ENCODE measurements at regions not wholly inside any gene's neighbourhood (a gene's known extent, or its start where the extent isn't known, plus 50 kb on each side); places are given as distances from the start of the nearest gene placed in this dataset.

DNA sequence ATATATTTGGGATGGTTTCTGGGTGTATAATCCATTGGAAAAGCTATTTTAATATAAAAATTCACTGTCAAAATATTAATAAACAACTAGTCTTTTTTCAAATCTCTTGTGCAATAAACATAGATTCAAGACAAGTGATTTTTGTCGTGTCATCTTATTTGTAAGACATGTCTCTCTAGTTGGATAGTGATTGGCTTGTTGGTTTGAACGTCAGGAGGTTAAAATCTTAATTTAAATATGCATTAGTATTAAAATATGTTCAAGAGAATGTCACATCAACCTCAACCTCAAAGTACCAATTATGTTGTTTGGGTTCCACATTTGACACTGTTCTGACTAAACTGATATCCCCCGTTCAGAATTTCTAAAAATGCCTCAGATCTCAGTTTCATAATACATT, 287.6 kb downstream of the CASP12 start:
- TF ChIP-seq POLR2A (IDR thresholded peaks at IDR 0.05), result no peak
- TF ChIP-seq CTCF (IDR thresholded peaks at IDR 0.05 in 4 of 5, conservative IDR thresholded peaks at IDR 0.05 in 1 of 5), result no peak
